Endothelial cell of umbilical vein (primary cell): ENCODE measurements at regions not wholly inside any gene's neighbourhood (a gene's known extent, or its start where the extent isn't known, plus 50 kb on each side); places are given as distances from the start of the nearest gene placed in this dataset.
"Not testable (repeated sequence)": the region's sequence is repeated elsewhere in the genome, so short reads cannot be mapped to it uniquely, and the experiment has no call there.

Source experiments
- BruUV-seq: library from RNA; stranded (reverse); fragments of 400-500 nt; replicated peaks from 2 replicates; lab custom pipeline; 2021; lab: Mats Ljungman, UMichigan
- CTCF ChIA-PET: fragments of 300-600, 350-600 bp; sonication (Branson Sonifier 250); formaldehyde crosslinking; loops from one replicate; lab custom pipeline; 2021; ENCODE audit warnings: antibody characterized with exemption, inconsistent platforms; lab: Charles Lee
- POLR2A ChIA-PET: fragments of 300-600, 350-600 bp; sonication (Branson Sonifier 250); formaldehyde crosslinking; loops from one replicate; lab custom pipeline; 2021; ENCODE audit warnings: antibody characterized with exemption, inconsistent platforms; lab: Charles Lee
- DNase-seq: peaks from one replicate; pipeline ENCODE4 v3.0.0-alpha.2; 2011; ENCODE audit warnings: low read depth, low spot score
- FAIRE-seq: peaks from 2 replicates; lab custom pipeline; 2011; peaks lifted over from hg19 to GRCh38; lab: Jason Lieb, UNC
- H2AFZ ChIP-seq: 2 replicates; pipeline ENCODE4 v1.6.0; 2012; ENCODE audit warnings: low read depth, low read length, control low read depth, inconsistent platforms
- H3K27ac ChIP-seq: 2 replicates; pipeline ENCODE4 v1.5.1; 2011; ENCODE audit warnings: low read depth, mild to moderate bottlenecking, control low read depth, low read length, moderate library complexity; ENCODE audit not compliant: insufficient read depth
- H3K27me3 ChIP-seq, 2 experiments: 2 replicates each; pipeline versions ENCODE4 v1.6.0 to v1.6.1; 2011; ENCODE audit warnings: low read length in 2 of 2, mixed read lengths in 1 of 2; ENCODE audit not compliant: control insufficient read depth in 2 of 2, insufficient read depth in 2 of 2
- H3K36me3 ChIP-seq, 2 experiments: 2 replicates in 1 of 2; 3 replicates in 1 of 2; pipeline ENCODE4 v1.5.1; 2011; ENCODE audit warnings: low read length in 2 of 2, mild to moderate bottlenecking in 1 of 2, moderate library complexity in 1 of 2; ENCODE audit not compliant: control insufficient read depth in 2 of 2, insufficient read depth in 2 of 2; ENCODE audit errors: extremely low read depth in 1 of 2
- H3K4me1 ChIP-seq: 3 replicates; pipeline ENCODE4 v1.5.1; 2011; ENCODE audit warnings: mild to moderate bottlenecking, low read length; ENCODE audit not compliant: control insufficient read depth, insufficient read depth; ENCODE audit errors: extremely low read depth
- H3K4me2 ChIP-seq: 2 replicates; pipeline ENCODE4 v1.6.1; 2011; ENCODE audit warnings: low read length, control low read depth, mixed read lengths; ENCODE audit not compliant: insufficient read depth
- H3K4me3 ChIP-seq, 3 experiments: fragments of 200-600 bp in 1 of 3; sonication (generic), shearing (Covaris generic) in 1 of 3; replicated peaks in 1 of 3; 2 replicates each; pipeline ENCODE4 v1.5.1; 2011 to 2016; ENCODE audit warnings: control low read depth in 3 of 3, low read length in 3 of 3, mild to moderate bottlenecking in 2 of 3, inconsistent platforms in 1 of 3, low read depth in 1 of 3, moderate library complexity in 1 of 3; ENCODE audit not compliant: insufficient read depth in 1 of 3
- H3K79me2 ChIP-seq: 2 replicates; pipeline ENCODE4 v1.6.0; 2012; ENCODE audit warnings: low read length, inconsistent platforms; ENCODE audit not compliant: control insufficient read depth, insufficient read depth
- H3K9ac ChIP-seq: replicated peaks from 2 replicates; pipeline ENCODE3; 2011; ENCODE audit warnings: low read length, control low read depth; ENCODE audit not compliant: insufficient read depth; ENCODE audit errors: extremely low read depth
- H3K9me1 ChIP-seq: replicated peaks from 3 replicates; pipeline ENCODE4 v1.6.0; 2011; ENCODE audit warnings: mild to moderate bottlenecking, low read length; ENCODE audit not compliant: control insufficient read depth, insufficient read depth; ENCODE audit errors: extremely low read depth
- H3K9me3 ChIP-seq: replicated peaks from 2 replicates; pipeline ENCODE4 v1.5.1; 2012; ENCODE audit warnings: low read length, inconsistent platforms; ENCODE audit not compliant: control insufficient read depth, insufficient read depth
- H4K20me1 ChIP-seq: replicated peaks from 2 replicates; pipeline ENCODE3; 2011; ENCODE audit warnings: mild to moderate bottlenecking, low read length; ENCODE audit not compliant: control insufficient read depth, insufficient read depth; ENCODE audit errors: extremely low read depth
- FOS ChIP-seq: IDR thresholded peaks from 2 replicates; pipeline ENCODE4 v1.6.1; 2011; ENCODE audit warnings: mild to moderate bottlenecking, low read length, moderate library complexity, borderline replicate concordance; ENCODE audit not compliant: insufficient read depth
- dilution Hi-C: fragments of 300-500 bp; cut with MboI; formaldehyde crosslinking; loops from one replicate; pipeline ENCODE4 v1.15.0; 2019; ENCODE audit warnings: low sequenced_read_pairs; ENCODE audit not compliant: extremely low pct_ligation_motif_present
- intact Hi-C: fragments of 100-400 bp; cut with micrococcal nuclease; formaldehyde crosslinking; loops from one replicate; pipeline ENCODE4 v1.10.0; 2022

- FAIRE-seq = no peak
- Histone ChIP-seq H3K4me1 (no peaks in the 10 kb centered on the region), H3K79me2 (no peaks in the 10 kb centered on the region), H3K27ac (no peak overlapping the region), H3K36me3 (no peaks in the 10 kb centered on the region), H3K9ac (no peak overlapping the region), H4K20me1 (no peaks in the 10 kb centered on the region), H3K9me1 (no peaks in the 10 kb centered on the region), H3K9me3 (no peaks in the 10 kb centered on the region), H3K27me3 (no peaks in the 10 kb centered on the region), H2AFZ (no peak overlapping the region), H3K4me2 (no peak overlapping the region), H3K4me3 (no peak overlapping the region)
- ChIA-PET POLR2A (no interaction called here), CTCF (no interaction called here)
- no TSS peak for BruUV-seq
- intact Hi-C loops = no loop called here
- DNase-seq = no peak
- TF ChIP-seq FOS = no peak
- dilution Hi-C loops = no loop called here
These were observed 224.6 kb downstream of the VGLL3 start for GRCh38 chr3:86766331-86766730.

DNA sequence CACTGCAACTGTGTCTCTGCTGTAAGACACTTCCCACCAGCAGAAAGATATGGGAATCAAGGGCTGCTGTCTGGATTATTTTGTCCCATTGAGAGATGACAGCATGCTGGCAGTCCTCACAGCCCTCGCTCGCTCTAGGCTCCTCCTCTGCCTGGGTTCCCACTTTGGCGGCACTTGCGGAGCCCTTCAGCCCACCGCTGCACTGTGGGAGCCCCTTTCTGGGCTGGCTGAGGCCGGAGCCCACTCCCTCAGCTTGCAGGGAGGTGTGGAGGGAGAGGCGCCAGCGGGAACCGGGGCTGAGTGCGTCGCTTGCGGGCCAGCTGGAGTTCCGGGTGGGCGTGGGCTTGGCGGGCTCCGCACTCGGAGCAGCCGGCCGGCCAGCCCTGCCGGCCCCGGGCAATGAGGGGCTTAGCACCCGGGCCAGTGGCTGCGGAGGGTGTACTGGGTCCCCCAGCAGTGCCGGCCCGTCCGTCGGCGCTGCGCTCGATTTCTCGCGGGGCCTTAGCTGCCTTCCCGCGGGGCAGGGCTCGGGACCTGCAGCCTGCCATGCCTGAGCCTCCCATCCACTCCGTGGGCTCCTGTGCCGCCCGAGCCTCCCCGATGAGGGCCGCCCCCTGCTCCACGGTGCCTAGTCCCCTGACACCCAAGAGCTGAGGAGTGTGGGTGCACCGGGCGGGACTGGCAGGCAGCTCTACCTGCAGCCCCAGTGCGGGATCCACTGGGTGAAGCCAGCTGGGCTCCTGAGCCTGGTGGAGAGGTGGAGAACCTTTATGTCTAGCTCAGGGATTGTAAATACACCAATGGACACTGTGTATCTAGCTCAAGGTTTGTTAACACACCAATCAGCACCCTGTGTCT lies 233.4 kb downstream of the VGLL3 start:
- H4K20me1 ChIP-seq, H3K36me3 ChIP-seq, DNase-seq, H3K9me3 ChIP-seq, H3K4me2 ChIP-seq, BruUV-seq, H2AFZ ChIP-seq, CTCF ChIA-PET, dilution Hi-C loops, intact Hi-C loops, H3K9me1 ChIP-seq, H3K9ac ChIP-seq, H3K27me3 ChIP-seq, H3K79me2 ChIP-seq, H3K4me1 ChIP-seq, POLR2A ChIA-PET, FAIRE-seq, H3K4me3 ChIP-seq, H3K27ac ChIP-seq: not testable (repeated sequence)
